Peyer's patch (tissue), 4 donors: ENCODE measurements at regions not wholly inside any gene's neighbourhood (a gene's known extent, or its start where the extent isn't known, plus 50 kb on each side); places are given as distances from the start of the nearest gene placed in this dataset.

Experiments
- POLR2A ChIP-seq, 2 donors: fragments of 450-650 bp; IDR thresholded peaks; one replicate each; pipeline ENCODE4 v1.5.1; 2017; ENCODE audit warnings: antibody characterized with exemption in 2 of 2, mild to moderate bottlenecking in 2 of 2, moderate library complexity in 2 of 2
- TF ChIP-seq, protein P1 (sequence below), 6 experiments: fragments of 450-650 bp in 4 of 6; fragments of 200-600 bp in 2 of 6; sonication (generic) in 1 of 6; IDR thresholded peaks; one replicate each; pipeline ENCODE4 v1.5.1; 2017 to 2019; ENCODE audit warnings: antibody characterized with exemption in 6 of 6, mild to moderate bottlenecking in 3 of 6, moderate library complexity in 1 of 6

DNA sequence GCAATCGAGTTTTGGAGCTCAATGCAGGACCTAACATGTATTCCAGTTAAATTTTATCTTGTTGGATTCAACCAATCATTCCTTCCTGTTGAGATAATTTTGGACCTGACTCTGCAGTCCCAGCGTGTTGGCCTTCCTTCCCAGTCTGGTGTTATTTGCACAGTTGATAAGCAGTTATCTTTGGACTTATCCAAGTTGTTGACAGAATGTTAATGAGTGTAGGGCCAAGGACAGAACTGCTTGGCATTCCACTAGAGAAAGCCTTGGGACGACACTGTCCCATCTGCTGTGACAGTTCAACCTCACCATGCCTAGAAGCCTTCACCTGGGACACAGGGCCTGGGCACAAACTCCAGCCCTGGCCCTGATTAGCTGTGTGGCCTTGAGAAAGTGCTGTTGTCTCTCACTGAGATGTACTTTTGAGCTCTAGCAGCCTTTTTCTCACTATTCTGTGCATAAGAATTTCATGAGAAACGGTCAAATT, 104.1 kb upstream of the SLC25A33 start:
- TF ChIP-seq, protein P1, sequence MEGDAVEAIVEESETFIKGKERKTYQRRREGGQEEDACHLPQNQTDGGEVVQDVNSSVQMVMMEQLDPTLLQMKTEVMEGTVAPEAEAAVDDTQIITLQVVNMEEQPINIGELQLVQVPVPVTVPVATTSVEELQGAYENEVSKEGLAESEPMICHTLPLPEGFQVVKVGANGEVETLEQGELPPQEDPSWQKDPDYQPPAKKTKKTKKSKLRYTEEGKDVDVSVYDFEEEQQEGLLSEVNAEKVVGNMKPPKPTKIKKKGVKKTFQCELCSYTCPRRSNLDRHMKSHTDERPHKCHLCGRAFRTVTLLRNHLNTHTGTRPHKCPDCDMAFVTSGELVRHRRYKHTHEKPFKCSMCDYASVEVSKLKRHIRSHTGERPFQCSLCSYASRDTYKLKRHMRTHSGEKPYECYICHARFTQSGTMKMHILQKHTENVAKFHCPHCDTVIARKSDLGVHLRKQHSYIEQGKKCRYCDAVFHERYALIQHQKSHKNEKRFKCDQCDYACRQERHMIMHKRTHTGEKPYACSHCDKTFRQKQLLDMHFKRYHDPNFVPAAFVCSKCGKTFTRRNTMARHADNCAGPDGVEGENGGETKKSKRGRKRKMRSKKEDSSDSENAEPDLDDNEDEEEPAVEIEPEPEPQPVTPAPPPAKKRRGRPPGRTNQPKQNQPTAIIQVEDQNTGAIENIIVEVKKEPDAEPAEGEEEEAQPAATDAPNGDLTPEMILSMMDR (IDR thresholded peaks at IDR 0.05) = no peak
- TF ChIP-seq POLR2A (IDR thresholded peaks at IDR 0.05) = peak; percentile 45 to 76
